A673 (cell line): ENCODE measurements at regions not wholly inside any gene's neighbourhood (a gene's known extent, or its start where the extent isn't known, plus 50 kb on each side); places are given as distances from the start of the nearest gene placed in this dataset.

ENCODE experiments used
- EZH2 ChIP-seq: fragments of 200-600 bp; sonication (generic); IDR thresholded peaks from 2 replicates; pipeline ENCODE4 v1.6.1; 2017; ENCODE audit warnings: borderline replicate concordance, low read depth, mild to moderate bottlenecking, mixed read lengths, antibody characterized with exemption, low read length; ENCODE audit not compliant: poor library complexity, severe bottlenecking
- TF ChIP-seq, protein P1 (sequence below): fragments of 300-800, 200-600 bp; sonication (generic); conservative IDR thresholded peaks from 2 replicates; pipeline ENCODE4 v1.5.1; 2017; ENCODE audit warnings: low read depth, mild to moderate bottlenecking, antibody characterized with exemption, low read length, moderate library complexity, mixed read lengths

DNA sequence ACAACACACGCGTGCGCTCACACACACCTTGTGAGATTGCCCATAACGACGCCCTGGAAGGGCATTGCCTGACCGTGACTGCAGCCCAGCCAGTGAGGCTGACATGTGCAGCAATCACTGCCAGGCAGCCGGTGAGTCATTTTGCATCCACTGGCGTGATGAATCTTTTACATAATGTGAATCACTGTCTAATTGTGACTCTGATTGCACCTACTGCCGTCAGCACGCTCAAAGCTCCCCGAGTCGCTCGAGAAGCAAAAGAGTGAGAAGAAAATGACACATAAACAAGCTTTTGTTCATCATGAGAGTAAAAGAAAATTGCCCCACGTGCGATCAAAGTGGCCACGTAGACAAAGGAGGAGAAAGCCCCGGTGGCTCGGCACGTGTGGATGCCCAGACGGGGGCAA lies 117.4 kb upstream of the PFKP start:
- TF ChIP-seq, protein P1, sequence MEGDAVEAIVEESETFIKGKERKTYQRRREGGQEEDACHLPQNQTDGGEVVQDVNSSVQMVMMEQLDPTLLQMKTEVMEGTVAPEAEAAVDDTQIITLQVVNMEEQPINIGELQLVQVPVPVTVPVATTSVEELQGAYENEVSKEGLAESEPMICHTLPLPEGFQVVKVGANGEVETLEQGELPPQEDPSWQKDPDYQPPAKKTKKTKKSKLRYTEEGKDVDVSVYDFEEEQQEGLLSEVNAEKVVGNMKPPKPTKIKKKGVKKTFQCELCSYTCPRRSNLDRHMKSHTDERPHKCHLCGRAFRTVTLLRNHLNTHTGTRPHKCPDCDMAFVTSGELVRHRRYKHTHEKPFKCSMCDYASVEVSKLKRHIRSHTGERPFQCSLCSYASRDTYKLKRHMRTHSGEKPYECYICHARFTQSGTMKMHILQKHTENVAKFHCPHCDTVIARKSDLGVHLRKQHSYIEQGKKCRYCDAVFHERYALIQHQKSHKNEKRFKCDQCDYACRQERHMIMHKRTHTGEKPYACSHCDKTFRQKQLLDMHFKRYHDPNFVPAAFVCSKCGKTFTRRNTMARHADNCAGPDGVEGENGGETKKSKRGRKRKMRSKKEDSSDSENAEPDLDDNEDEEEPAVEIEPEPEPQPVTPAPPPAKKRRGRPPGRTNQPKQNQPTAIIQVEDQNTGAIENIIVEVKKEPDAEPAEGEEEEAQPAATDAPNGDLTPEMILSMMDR = no peak
- TF ChIP-seq EZH2 = no peak
